Coronary artery (tissue), 2 donors: ENCODE measurements at regions not wholly inside any gene's neighbourhood (a gene's known extent, or its start where the extent isn't known, plus 50 kb on each side); places are given as distances from the start of the nearest gene placed in this dataset.
A peak's percentile ranks its signal among the peaks of the same experiment; 100 is the strongest.

Source experiments
- DNase-seq: peaks from one replicate; pipeline ENCODE4 v3.0.0-alpha.2; 2017; ENCODE audit warnings: low spot score
- H3K27ac ChIP-seq, 2 donors: fragments of 200-600 bp; sonication (generic); one replicate each; pipeline ENCODE4 v1.5.1; 2016 to 2019
- H3K4me3 ChIP-seq: fragments of 200-600 bp; sonication (generic); 2 replicates; pipeline ENCODE4 v1.5.1; 2016; ENCODE audit warnings: mild to moderate bottlenecking, moderate library complexity
- TF ChIP-seq, protein P1 (sequence below): fragments of 200-600 bp; sonication (generic); IDR thresholded peaks from one replicate; pipeline ENCODE4 v1.5.1; 2019; ENCODE audit warnings: antibody characterized with exemption

DNA sequence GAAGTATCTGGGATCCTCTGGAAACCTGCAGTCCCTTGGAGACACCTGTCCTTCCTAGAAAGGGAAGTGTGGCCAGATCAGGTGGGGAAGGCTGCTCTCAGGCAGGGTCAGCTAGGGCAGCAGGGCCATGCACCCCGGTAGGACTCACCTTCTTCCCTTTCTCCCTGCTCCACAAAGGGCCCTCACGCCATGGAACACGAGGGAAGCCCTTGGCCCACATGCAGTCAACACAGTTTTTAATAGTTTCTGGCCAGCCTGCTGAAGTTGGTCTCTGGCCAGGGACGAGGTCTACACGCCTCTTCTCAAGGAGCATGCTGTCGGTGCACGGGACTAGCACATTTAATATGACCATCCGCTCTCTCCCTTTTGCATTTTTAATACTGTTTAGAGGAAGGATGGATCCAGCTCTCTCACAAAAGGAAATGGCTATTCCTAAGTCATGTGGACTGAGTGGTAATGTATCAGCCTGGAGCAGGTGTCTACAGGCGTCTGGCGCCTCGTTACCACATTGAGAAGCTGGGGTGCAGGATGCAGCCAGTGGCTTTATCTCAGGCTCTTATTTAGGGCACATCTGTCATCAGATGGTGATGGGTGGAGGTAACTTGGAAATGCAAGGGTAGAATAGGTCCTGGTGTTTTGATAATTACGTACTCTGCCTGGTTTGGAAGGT, 153.9 kb downstream of the KLF13 start:
- H3K4me3 ChIP-seq: no peak overlapping the region
- H3K27ac ChIP-seq: no peak overlapping the region
- TF ChIP-seq, protein P1, sequence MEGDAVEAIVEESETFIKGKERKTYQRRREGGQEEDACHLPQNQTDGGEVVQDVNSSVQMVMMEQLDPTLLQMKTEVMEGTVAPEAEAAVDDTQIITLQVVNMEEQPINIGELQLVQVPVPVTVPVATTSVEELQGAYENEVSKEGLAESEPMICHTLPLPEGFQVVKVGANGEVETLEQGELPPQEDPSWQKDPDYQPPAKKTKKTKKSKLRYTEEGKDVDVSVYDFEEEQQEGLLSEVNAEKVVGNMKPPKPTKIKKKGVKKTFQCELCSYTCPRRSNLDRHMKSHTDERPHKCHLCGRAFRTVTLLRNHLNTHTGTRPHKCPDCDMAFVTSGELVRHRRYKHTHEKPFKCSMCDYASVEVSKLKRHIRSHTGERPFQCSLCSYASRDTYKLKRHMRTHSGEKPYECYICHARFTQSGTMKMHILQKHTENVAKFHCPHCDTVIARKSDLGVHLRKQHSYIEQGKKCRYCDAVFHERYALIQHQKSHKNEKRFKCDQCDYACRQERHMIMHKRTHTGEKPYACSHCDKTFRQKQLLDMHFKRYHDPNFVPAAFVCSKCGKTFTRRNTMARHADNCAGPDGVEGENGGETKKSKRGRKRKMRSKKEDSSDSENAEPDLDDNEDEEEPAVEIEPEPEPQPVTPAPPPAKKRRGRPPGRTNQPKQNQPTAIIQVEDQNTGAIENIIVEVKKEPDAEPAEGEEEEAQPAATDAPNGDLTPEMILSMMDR: no peak
- peak; percentile 62 for DNase-seq

DNA sequence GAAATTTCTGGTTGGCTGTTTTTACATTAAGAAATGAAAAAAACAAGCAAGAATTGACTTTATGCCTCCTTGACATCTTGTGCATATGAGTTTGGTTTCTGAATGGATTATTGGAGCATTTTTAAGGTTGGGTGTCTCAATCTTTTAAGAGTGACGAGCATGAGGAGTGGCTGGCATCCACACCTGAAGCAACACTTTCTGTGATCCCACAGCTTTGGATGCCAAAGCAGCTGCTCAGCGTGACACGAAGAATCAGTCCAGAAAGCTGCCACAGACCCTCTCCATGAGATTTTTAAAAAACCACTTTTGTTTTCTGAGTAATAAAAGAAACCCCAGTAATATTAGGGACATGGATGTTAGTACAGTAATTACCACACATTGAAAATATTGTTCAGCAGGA, 154.5 kb downstream of the KLF13 start:
- H3K4me3 ChIP-seq: no peak overlapping the region
- TF ChIP-seq, protein P1: no peak
- peak; percentile 45 for DNase-seq
- no peak overlapping the region for H3K27ac ChIP-seq

- TF ChIP-seq, protein P1: no peak
- no peak overlapping the region for H3K4me3 ChIP-seq
- no peak overlapping the region for H3K27ac ChIP-seq
- DNase-seq: peak; percentile 66
Measured at GRCh38 chr15:31482122-31482922, 155.7 kb downstream of the KLF13 start.

- TF ChIP-seq, protein P1: no peak
- DNase-seq: peak; percentile 65
- peak overlapping the region; percentile 70 for H3K4me3 ChIP-seq
- no peak overlapping the region for H3K27ac ChIP-seq
Measured at GRCh38 chr15:31483053-31483985, 156.7 kb downstream of the KLF13 start.

GRCh38 chr15:31483986-31484951, 157.6 kb downstream of the KLF13 start:
- TF ChIP-seq, protein P1: no peak
- Histone ChIP-seq H3K4me3 (peak overlapping the region; percentile 70), H3K27ac (no peak overlapping the region)
- DNase-seq: peak; percentile 65

GRCh38 chr15:31484986-31485385, 158.4 kb downstream of the KLF13 start:
- H3K4me3 ChIP-seq: no peak overlapping the region

More at GRCh38 chr15:31484986-31485385, 158.4 kb downstream of the KLF13 start:
- no peak for DNase-seq
- TF ChIP-seq, protein P1: no peak
- H3K27ac ChIP-seq: no peak overlapping the region
